A673 (cell line): ENCODE measurements at regions not wholly inside any gene's neighbourhood (a gene's known extent, or its start where the extent isn't known, plus 50 kb on each side); places are given as distances from the start of the nearest gene placed in this dataset.

Experiments used
- BruUV-seq: library from RNA; stranded (reverse); fragments of 400-500 nt; replicated peaks from 2 replicates; lab custom pipeline; 2021; lab: Mats Ljungman, UMichigan
- CTCF ChIA-PET: fragments of 300-600 bp; sonication (Branson Sonifier 250); formaldehyde crosslinking; loops from one replicate; lab custom pipeline; 2022; ENCODE audit warnings: antibody characterized with exemption; lab: Charles Lee
- POLR2A ChIA-PET: fragments of 300-600 bp; sonication (Branson Sonifier 250); formaldehyde crosslinking; loops from one replicate; lab custom pipeline; 2022; ENCODE audit warnings: antibody characterized with exemption; ENCODE audit not compliant: low non-redundant PET; lab: Charles Lee
- DNase-seq: peaks from one replicate; pipeline ENCODE4 v3.0.0-alpha.2; 2015; ENCODE audit warnings: low spot score
- H3K27ac ChIP-seq: fragments of 200-600 bp; sonication (generic); 2 replicates; pipeline ENCODE4 v1.5.1; 2016; ENCODE audit warnings: mixed run types, low read depth, mild to moderate bottlenecking, mixed read lengths, antibody characterized with exemption, low read length; ENCODE audit not compliant: poor library complexity, severe bottlenecking
- H3K27me3 ChIP-seq: fragments of 200-600 bp; sonication (generic); replicated peaks from 2 replicates; pipeline ENCODE4 v1.6.1; 2017; ENCODE audit warnings: mixed run types, low read depth, mild to moderate bottlenecking, mixed read lengths, antibody characterized with exemption, low read length; ENCODE audit not compliant: insufficient read depth, poor library complexity
- H3K36me3 ChIP-seq: fragments of 200-600 bp; sonication (generic); 2 replicates; pipeline ENCODE4 v1.6.1; 2016; ENCODE audit warnings: mixed run types, mild to moderate bottlenecking, mixed read lengths, antibody characterized with exemption, low read length; ENCODE audit not compliant: insufficient read depth, poor library complexity, severe bottlenecking
- H3K4me1 ChIP-seq: fragments of 200-600 bp; sonication (generic); 2 replicates; pipeline ENCODE4 v1.6.1; 2017; ENCODE audit warnings: mixed run types, mild to moderate bottlenecking, mixed read lengths, antibody characterized with exemption, low read length; ENCODE audit not compliant: insufficient read depth, poor library complexity, severe bottlenecking
- H3K4me3 ChIP-seq: fragments of 200-600 bp; sonication (generic); 2 replicates; pipeline ENCODE4 v1.5.1; 2016; ENCODE audit warnings: low read depth, mixed run types, mild to moderate bottlenecking, mixed read lengths, low read length; ENCODE audit not compliant: poor library complexity, severe bottlenecking
- H3K9me3 ChIP-seq: fragments of 200-600 bp; sonication (generic); 2 replicates; pipeline ENCODE4 v1.6.1; 2016; ENCODE audit warnings: mixed run types, low read depth, mild to moderate bottlenecking, mixed read lengths, antibody characterized with exemption, low read length; ENCODE audit not compliant: poor library complexity, severe bottlenecking
- EZH2 ChIP-seq: fragments of 200-600 bp; sonication (generic); IDR thresholded peaks from 2 replicates; pipeline ENCODE4 v1.6.1; 2017; ENCODE audit warnings: borderline replicate concordance, low read depth, mild to moderate bottlenecking, mixed read lengths, antibody characterized with exemption, low read length; ENCODE audit not compliant: poor library complexity, severe bottlenecking
- intact Hi-C: fragments of 100-400 bp; cut with micrococcal nuclease; formaldehyde crosslinking; loops from one replicate; pipeline ENCODE4 v1.10.0; 2022; ENCODE audit not compliant: unreplicated experiment
- TF ChIP-seq, protein P1 (sequence below): fragments of 300-800, 200-600 bp; sonication (generic); conservative IDR thresholded peaks from 2 replicates; pipeline ENCODE4 v1.5.1; 2017; ENCODE audit warnings: low read depth, mild to moderate bottlenecking, antibody characterized with exemption, low read length, moderate library complexity, mixed read lengths

DNA sequence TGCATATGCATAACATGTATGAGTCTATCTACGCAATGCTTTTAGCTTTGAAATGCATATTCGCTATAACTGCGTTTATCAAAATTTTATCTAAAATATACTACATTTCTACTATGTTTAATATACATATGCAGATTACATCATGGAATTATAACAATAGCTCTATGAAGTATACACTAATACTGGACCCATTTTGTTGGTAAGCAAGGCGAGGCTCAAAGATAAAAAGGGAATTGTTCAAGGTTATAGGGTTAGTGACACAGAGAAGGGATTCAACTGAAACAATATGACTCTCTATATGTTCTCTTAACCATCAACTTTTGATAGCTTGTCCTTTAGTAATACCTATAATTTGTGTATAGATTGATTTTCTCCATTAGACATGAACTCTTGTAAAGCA is 60.9 kb upstream of the SMIM36 start:
- POLR2A ChIA-PET = no interaction called here
- Histone ChIP-seq H3K4me3 (no peak overlapping the region), H3K9me3 (no peaks in the 10 kb centered on the region), H3K27me3 (peaks cover 2% of the 10 kb centered on the region), H3K4me1 (peaks cover 10% of the 10 kb centered on the region), H3K27ac (no peak overlapping the region), H3K36me3 (no peaks in the 10 kb centered on the region)
- no peak for TF ChIP-seq EZH2
- TF ChIP-seq, protein P1, sequence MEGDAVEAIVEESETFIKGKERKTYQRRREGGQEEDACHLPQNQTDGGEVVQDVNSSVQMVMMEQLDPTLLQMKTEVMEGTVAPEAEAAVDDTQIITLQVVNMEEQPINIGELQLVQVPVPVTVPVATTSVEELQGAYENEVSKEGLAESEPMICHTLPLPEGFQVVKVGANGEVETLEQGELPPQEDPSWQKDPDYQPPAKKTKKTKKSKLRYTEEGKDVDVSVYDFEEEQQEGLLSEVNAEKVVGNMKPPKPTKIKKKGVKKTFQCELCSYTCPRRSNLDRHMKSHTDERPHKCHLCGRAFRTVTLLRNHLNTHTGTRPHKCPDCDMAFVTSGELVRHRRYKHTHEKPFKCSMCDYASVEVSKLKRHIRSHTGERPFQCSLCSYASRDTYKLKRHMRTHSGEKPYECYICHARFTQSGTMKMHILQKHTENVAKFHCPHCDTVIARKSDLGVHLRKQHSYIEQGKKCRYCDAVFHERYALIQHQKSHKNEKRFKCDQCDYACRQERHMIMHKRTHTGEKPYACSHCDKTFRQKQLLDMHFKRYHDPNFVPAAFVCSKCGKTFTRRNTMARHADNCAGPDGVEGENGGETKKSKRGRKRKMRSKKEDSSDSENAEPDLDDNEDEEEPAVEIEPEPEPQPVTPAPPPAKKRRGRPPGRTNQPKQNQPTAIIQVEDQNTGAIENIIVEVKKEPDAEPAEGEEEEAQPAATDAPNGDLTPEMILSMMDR = no peak
- CTCF ChIA-PET = no interaction called here
- no TSS peak for BruUV-seq
- DNase-seq = no peak
- intact Hi-C loops = no loop called here

DNA sequence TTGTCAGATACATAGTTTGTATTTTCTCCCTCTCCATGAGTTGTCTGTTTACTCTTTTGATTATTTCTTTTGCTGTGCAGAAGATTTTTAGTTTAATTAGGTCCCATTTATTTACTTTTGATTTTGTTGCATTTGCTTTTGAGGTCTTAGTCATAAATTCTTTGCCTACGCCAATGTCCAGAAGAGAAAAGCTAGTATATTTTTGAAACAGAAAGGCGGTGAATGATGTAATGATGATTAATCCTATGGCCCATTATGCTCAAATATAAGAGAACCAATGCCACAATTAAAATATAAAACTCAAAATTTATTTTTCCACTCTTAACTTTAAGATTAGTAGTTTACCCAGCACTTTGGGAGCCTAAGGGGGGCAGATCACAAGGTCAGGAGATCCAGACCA is 59.8 kb upstream of the SMIM36 start:
- TF ChIP-seq EZH2 = no peak
- TF ChIP-seq, protein P1 = no peak
- no peak overlapping the region for H3K27ac ChIP-seq
- H3K9me3 ChIP-seq = no peaks in the 10 kb centered on the region
- CTCF ChIA-PET = no interaction called here
- H3K27me3 ChIP-seq = peaks cover 2% of the 10 kb centered on the region
- no peaks in the 10 kb centered on the region for H3K36me3 ChIP-seq
- no peaks in the 10 kb centered on the region for H3K4me1 ChIP-seq
- intact Hi-C loops = no loop called here
- H3K4me3 ChIP-seq = no peak overlapping the region
- POLR2A ChIA-PET = no interaction called here
- no peak for DNase-seq
- BruUV-seq = no TSS peak

DNA sequence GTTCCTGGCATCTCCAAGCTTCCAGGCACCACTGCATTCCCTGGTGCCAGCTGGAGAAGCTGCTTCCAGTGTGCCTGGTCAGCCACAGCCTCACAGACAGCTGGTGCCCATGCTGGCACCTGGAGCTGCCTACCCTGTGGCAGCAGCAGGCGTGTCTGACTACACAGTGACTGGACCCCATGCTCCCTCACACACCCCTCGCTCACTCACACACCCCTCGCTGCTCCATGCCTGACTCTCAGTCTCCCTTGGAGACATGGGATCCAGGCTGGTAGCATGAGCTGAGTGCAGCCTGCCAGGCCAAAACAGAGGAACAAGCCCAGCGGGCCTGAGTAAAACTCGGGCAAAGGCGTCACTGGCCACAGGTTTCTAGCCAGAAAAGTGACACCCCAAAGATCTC is 59.1 kb upstream of the SMIM36 start:
- intact Hi-C loops = no loop called here

More for the DNA sequence above, 59.1 kb upstream of the SMIM36 start:
- CTCF ChIA-PET = interaction anchor here (0.6 kb wide), 1 partner anchor 15 kb away, joined by 3 read pairs; no protein-coding TSS in a partner anchor
- Histone ChIP-seq H3K9me3 (no peaks in the 10 kb centered on the region), H3K4me1 (no peaks in the 10 kb centered on the region), H3K27me3 (peaks cover 2% of the 10 kb centered on the region), H3K4me3 (no peak overlapping the region), H3K27ac (no peak overlapping the region), H3K36me3 (no peaks in the 10 kb centered on the region)
- DNase-seq = no peak
- BruUV-seq = no TSS peak
- POLR2A ChIA-PET = no interaction called here
- no peak for TF ChIP-seq EZH2
- TF ChIP-seq, protein P1 = no peak
